ENCODE measurements at regions not wholly inside any gene's neighbourhood (a gene's known extent, or its start where the extent isn't known, plus 50 kb on each side); places are given as distances from the start of the nearest gene placed in this dataset.

GRCh38 chr6:8652710-8653109 lies 217.4 kb upstream of the SLC35B3 start:
- no peak for DNase-seq (ENCODE audit: extremely low spot score in 2 of 2)
- intact Hi-C loops (cut with DNase I), result no loop called here
- Histone ChIP-seq H3K27me3 (no peaks in the 10 kb centered on the region), H3K4me1 (no peaks in the 10 kb centered on the region), H3K36me3 (no peaks in the 10 kb centered on the region), H3K4me3 (no peak overlapping the region), H3K27ac (no peak overlapping the region), H3K9me3 (no peaks in the 10 kb centered on the region)
- TF ChIP-seq POLR2AphosphoS5 (IDR thresholded peaks at IDR 0.05; ENCODE audit: insufficient read depth in 1 of 2, low read depth in 1 of 2) (no peak), POLR2A (IDR thresholded peaks at IDR 0.05) (no peak)

DNA sequence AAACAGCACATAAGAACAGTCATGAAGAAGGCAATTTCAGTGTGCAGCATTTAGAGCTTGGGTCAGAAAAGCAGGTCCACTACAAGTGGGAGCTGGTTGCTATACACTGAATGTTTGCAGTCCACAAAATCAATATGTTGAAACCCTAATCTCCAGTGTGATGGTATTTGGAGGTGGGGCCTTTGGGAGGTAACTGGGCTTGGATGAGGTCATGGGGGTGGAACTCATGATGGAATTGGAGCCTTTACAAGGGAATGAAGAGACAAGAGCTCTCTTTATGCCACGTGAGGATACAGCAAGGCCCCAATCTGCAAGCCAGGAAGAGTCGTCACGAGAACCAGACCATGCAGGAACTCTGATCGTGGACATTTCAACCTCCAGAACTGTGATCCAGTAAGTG lies 216.7 kb upstream of the SLC35B3 start:
- Histone ChIP-seq H3K4me1 (no peaks in the 10 kb centered on the region), H3K4me3 (no peak overlapping the region), H3K27me3 (no peaks in the 10 kb centered on the region), H3K9me3 (no peaks in the 10 kb centered on the region), H3K27ac (no peak overlapping the region), H3K36me3 (no peaks in the 10 kb centered on the region)
- intact Hi-C loops (cut with DNase I), result no loop called here
- TF ChIP-seq CTCF (IDR thresholded peaks at IDR 0.05), result no peak
- TF ChIP-seq POLR2AphosphoS5 (IDR thresholded peaks at IDR 0.05; ENCODE audit: insufficient read depth in 1 of 2, low read depth in 1 of 2), result no peak
- no peak for TF ChIP-seq POLR2A (IDR thresholded peaks at IDR 0.05)
- DNase-seq (ENCODE audit: extremely low spot score in 2 of 2), result no peak

GRCh38 chr6:8645212-8645611 lies 209.9 kb upstream of the SLC35B3 start:
- intact Hi-C loops (cut with DNase I), result no loop called here
- H3K4me1 ChIP-seq, result no peaks in the 10 kb centered on the region
- no peaks in the 10 kb centered on the region for H3K9me3 ChIP-seq
- no peak overlapping the region for H3K27ac ChIP-seq
- no peak overlapping the region for H3K4me3 ChIP-seq
- no peaks in the 10 kb centered on the region for H3K27me3 ChIP-seq
- TF ChIP-seq POLR2AphosphoS5 (IDR thresholded peaks at IDR 0.05; ENCODE audit: insufficient read depth in 1 of 2, low read depth in 1 of 2), result no peak
- TF ChIP-seq CTCF (IDR thresholded peaks at IDR 0.05), result no peak
- no peak for TF ChIP-seq POLR2A (IDR thresholded peaks at IDR 0.05)
- no peak for DNase-seq (ENCODE audit: extremely low spot score in 2 of 2)
- H3K36me3 ChIP-seq, result no peaks in the 10 kb centered on the region

GRCh38 chr6:8644306-8644705 lies 209.0 kb upstream of the SLC35B3 start:
- intact Hi-C loops (cut with DNase I), result no loop called here
- H3K9me3 ChIP-seq, result no peaks in the 10 kb centered on the region
- TF ChIP-seq POLR2A (IDR thresholded peaks at IDR 0.05) (no peak), CTCF (IDR thresholded peaks at IDR 0.05) (no peak), POLR2AphosphoS5 (IDR thresholded peaks at IDR 0.05; ENCODE audit: insufficient read depth in 1 of 2, low read depth in 1 of 2) (no peak)

GRCh38 chr6:8642854-8643253 lies 207.5 kb upstream of the SLC35B3 start:
- Histone ChIP-seq H3K27ac (no peak overlapping the region), H3K27me3 (no peaks in the 10 kb centered on the region), H3K9me3 (no peaks in the 10 kb centered on the region), H3K4me3 (no peak overlapping the region), H3K36me3 (no peaks in the 10 kb centered on the region), H3K4me1 (no peaks in the 10 kb centered on the region)
- intact Hi-C loops (cut with DNase I), result no loop called here
- TF ChIP-seq CTCF (IDR thresholded peaks at IDR 0.05) (no peak), POLR2A (IDR thresholded peaks at IDR 0.05) (no peak), POLR2AphosphoS5 (IDR thresholded peaks at IDR 0.05; ENCODE audit: insufficient read depth in 1 of 2, low read depth in 1 of 2) (no peak)
- DNase-seq (ENCODE audit: extremely low spot score in 2 of 2), result no peak

More at GRCh38 chr6:8644306-8644705, 209.0 kb upstream of the SLC35B3 start:
- no peak for DNase-seq (ENCODE audit: extremely low spot score in 2 of 2)
- Histone ChIP-seq H3K4me1 (no peaks in the 10 kb centered on the region), H3K27me3 (no peaks in the 10 kb centered on the region), H3K36me3 (no peaks in the 10 kb centered on the region), H3K4me3 (no peak overlapping the region), H3K27ac (no peak overlapping the region)

GRCh38 chr6:8642131-8642530 lies 206.8 kb upstream of the SLC35B3 start:
- H3K4me3 ChIP-seq, result no peak overlapping the region
- no peak overlapping the region for H3K27ac ChIP-seq
- no peaks in the 10 kb centered on the region for H3K4me1 ChIP-seq
- intact Hi-C loops (cut with DNase I), result no loop called here
- no peak for DNase-seq (ENCODE audit: extremely low spot score in 2 of 2)
- TF ChIP-seq CTCF (IDR thresholded peaks at IDR 0.05) (no peak), POLR2AphosphoS5 (IDR thresholded peaks at IDR 0.05; ENCODE audit: insufficient read depth in 1 of 2, low read depth in 1 of 2) (no peak), POLR2A (IDR thresholded peaks at IDR 0.05) (no peak)
- H3K36me3 ChIP-seq, result no peaks in the 10 kb centered on the region
- H3K9me3 ChIP-seq, result no peaks in the 10 kb centered on the region
- H3K27me3 ChIP-seq, result no peaks in the 10 kb centered on the region

Measured in vagina (tissue), 2 donors.